GM18867 (cell line): ENCODE measurements at regions not wholly inside any gene's neighbourhood (a gene's known extent, or its start where the extent isn't known, plus 50 kb on each side); places are given as distances from the start of the nearest gene placed in this dataset.

Experiments
- ATAC-seq: cut with Tn5 transposase; IDR thresholded peaks from one replicate; pipeline ENCODE4 v1.9.1; 2021; ENCODE audit warnings: mild to moderate bottlenecking, moderate library complexity; ENCODE audit not compliant: unreplicated experiment

GRCh38 chr22:49660321-49660720 lies 167.4 kb downstream of the BRD1 start:
- no peak for ATAC-seq

GRCh38 chr22:49659924-49660315 lies 167.8 kb downstream of the BRD1 start:
- ATAC-seq = no peak

GRCh38 chr22:49659281-49659923 lies 168.3 kb downstream of the BRD1 start:
- ATAC-seq = no peak

GRCh38 chr22:49658902-49659280 lies 168.8 kb downstream of the BRD1 start:
- no peak for ATAC-seq

GRCh38 chr22:49657974-49658590 lies 169.6 kb downstream of the BRD1 start:
- no peak for ATAC-seq

GRCh38 chr22:49657275-49657973 lies 170.2 kb downstream of the BRD1 start:
- peak; percentile 53 for ATAC-seq

GRCh38 chr22:49656883-49657274 lies 170.8 kb downstream of the BRD1 start:
- peak; percentile 30 for ATAC-seq

- no peak for ATAC-seq
Observed at GRCh38 chr22:49656291-49656851, 171.3 kb downstream of the BRD1 start.

- no peak for ATAC-seq
Observed at GRCh38 chr22:49655168-49655812, 172.4 kb downstream of the BRD1 start.

GRCh38 chr22:49650336-49651241 lies 177.1 kb downstream of the BRD1 start:
- ATAC-seq = no peak

GRCh38 chr22:49649166-49650068 lies 178.3 kb downstream of the BRD1 start:
- no peak for ATAC-seq

GRCh38 chr22:49648053-49648452 lies 179.6 kb downstream of the BRD1 start:
- no peak for ATAC-seq

- no peak for ATAC-seq
Observed at GRCh38 chr22:49647627-49648026, 180.0 kb downstream of the BRD1 start.

GRCh38 chr22:49646876-49647275 lies 180.8 kb downstream of the BRD1 start:
- no peak for ATAC-seq

- ATAC-seq = no peak
Observed at GRCh38 chr22:49645791-49646550, 181.7 kb downstream of the BRD1 start.

GRCh38 chr22:49645257-49645656 lies 182.4 kb downstream of the BRD1 start:
- ATAC-seq = no peak

GRCh38 chr22:49643998-49644397 lies 183.7 kb downstream of the BRD1 start:
- ATAC-seq = no peak

GRCh38 chr22:49643466-49643865 lies 184.2 kb downstream of the BRD1 start:
- no peak for ATAC-seq

GRCh38 chr22:49642741-49643140 lies 184.9 kb downstream of the BRD1 start:
- ATAC-seq = no peak
